ENCODE measurements at regions not wholly inside any gene's neighbourhood (a gene's known extent, or its start where the extent isn't known, plus 50 kb on each side); places are given as distances from the start of the nearest gene placed in this dataset.
"Not testable (repeated sequence)": the region's sequence is repeated elsewhere in the genome, so short reads cannot be mapped to it uniquely, and the experiment has no call there.

GRCh38 chr3:135419155-135419554, 546.4 kb upstream of the PPP2R3A start:
- Histone ChIP-seq H3K4me1 (ENCODE audit: control insufficient read depth in 1 of 2, insufficient read depth in 2 of 2, low read length in 2 of 2) (no peaks in the 10 kb centered on the region), H3K27ac (ENCODE audit: low read depth in 1 of 2, low read length in 2 of 2) (no peak overlapping the region), H3K9me3 (ENCODE audit: control insufficient read depth, low read length) (no peaks in the 10 kb centered on the region), H3K27me3 (ENCODE audit: control insufficient read depth in 1 of 2, insufficient read depth in 2 of 2, low read length in 1 of 2) (no peaks in the 10 kb centered on the region), H3K36me3 (ENCODE audit: control insufficient read depth in 1 of 2, insufficient read depth in 2 of 2, low read length in 1 of 2) (no peaks in the 10 kb centered on the region), H3K4me3 (ENCODE audit: low read length in 2 of 2) (no peak overlapping the region)
- DNase-seq: no peak
- no peak for ATAC-seq (ENCODE audit: low FRiP score)
- WGBS, 2 donors: 42 to 56% methylated on average over 2 of the region's 2 CpGs
- intact Hi-C loops (cut with DNase I): no loop called here

- Histone ChIP-seq H3K36me3 (ENCODE audit: control insufficient read depth in 1 of 2, insufficient read depth in 2 of 2, low read length in 1 of 2) (no peaks in the 10 kb centered on the region), H3K9me3 (ENCODE audit: control insufficient read depth, low read length) (peaks cover 1% of the 10 kb centered on the region), H3K27ac (ENCODE audit: low read depth in 1 of 2, low read length in 2 of 2) (no peak overlapping the region), H3K27me3 (ENCODE audit: control insufficient read depth in 1 of 2, insufficient read depth in 2 of 2, low read length in 1 of 2) (no peaks in the 10 kb centered on the region), H3K4me3 (ENCODE audit: low read length in 2 of 2) (no peak overlapping the region), H3K4me1 (ENCODE audit: control insufficient read depth in 1 of 2, insufficient read depth in 2 of 2, low read length in 2 of 2) (no peaks in the 10 kb centered on the region)
- WGBS, 2 donors: 89% methylated on average over 2 of the region's 2 CpGs
- intact Hi-C loops (cut with DNase I): no loop called here
- ATAC-seq (ENCODE audit: low FRiP score) (no peak), DNase-seq (no peak)
Measured at GRCh38 chr3:135426508-135426907, 539.0 kb upstream of the PPP2R3A start.

GRCh38 chr3:135432402-135432801, 533.1 kb upstream of the PPP2R3A start:
- Histone ChIP-seq H3K9me3 (ENCODE audit: control insufficient read depth, low read length) (peaks cover 1% of the 10 kb centered on the region), H3K27me3 (ENCODE audit: control insufficient read depth in 1 of 2, insufficient read depth in 2 of 2, low read length in 1 of 2) (no peaks in the 10 kb centered on the region), H3K27ac (ENCODE audit: low read depth in 1 of 2, low read length in 2 of 2) (no peak overlapping the region), H3K4me3 (ENCODE audit: low read length in 2 of 2) (no peak overlapping the region), H3K4me1 (ENCODE audit: control insufficient read depth in 1 of 2, insufficient read depth in 2 of 2, low read length in 2 of 2) (no peaks in the 10 kb centered on the region), H3K36me3 (ENCODE audit: control insufficient read depth in 1 of 2, insufficient read depth in 2 of 2, low read length in 1 of 2) (no peaks in the 10 kb centered on the region)
- no peak for ATAC-seq (ENCODE audit: low FRiP score)
- WGBS, 2 donors: 88 to 92% methylated on average over 2 of the region's 2 CpGs
- intact Hi-C loops (cut with DNase I): no loop called here
- DNase-seq: no peak

- DNase-seq; ATAC-seq (ENCODE audit: low FRiP score); intact Hi-C loops (cut with DNase I); H3K36me3 ChIP-seq (ENCODE audit: control insufficient read depth in 1 of 2, insufficient read depth in 2 of 2, low read length in 1 of 2); H3K27ac ChIP-seq (ENCODE audit: low read depth in 1 of 2, low read length in 2 of 2); H3K4me3 ChIP-seq (ENCODE audit: low read length in 2 of 2); H3K9me3 ChIP-seq (ENCODE audit: control insufficient read depth, low read length); H3K27me3 ChIP-seq (ENCODE audit: control insufficient read depth in 1 of 2, insufficient read depth in 2 of 2, low read length in 1 of 2); H3K4me1 ChIP-seq (ENCODE audit: control insufficient read depth in 1 of 2, insufficient read depth in 2 of 2, low read length in 2 of 2): not testable (repeated sequence)
- 59 to 61% methylated on average over 16 of the region's 18 CpGs for WGBS, 2 donors
Measured at GRCh38 chr3:135438889-135439597, 526.5 kb upstream of the PPP2R3A start.

GRCh38 chr3:135439632-135440031, 525.9 kb upstream of the PPP2R3A start:
- DNase-seq; H3K36me3 ChIP-seq (ENCODE audit: control insufficient read depth in 1 of 2, insufficient read depth in 2 of 2, low read length in 1 of 2); H3K4me3 ChIP-seq (ENCODE audit: low read length in 2 of 2); H3K4me1 ChIP-seq (ENCODE audit: control insufficient read depth in 1 of 2, insufficient read depth in 2 of 2, low read length in 2 of 2); H3K9me3 ChIP-seq (ENCODE audit: control insufficient read depth, low read length); H3K27me3 ChIP-seq (ENCODE audit: control insufficient read depth in 1 of 2, insufficient read depth in 2 of 2, low read length in 1 of 2); ATAC-seq (ENCODE audit: low FRiP score); intact Hi-C loops (cut with DNase I); H3K27ac ChIP-seq (ENCODE audit: low read depth in 1 of 2, low read length in 2 of 2): not testable (repeated sequence)
- 80 to 84% methylated on average over 7 of the region's 7 CpGs for WGBS, 2 donors

GRCh38 chr3:135440233-135440632, 525.3 kb upstream of the PPP2R3A start:
- Histone ChIP-seq H3K27ac (ENCODE audit: low read depth in 1 of 2, low read length in 2 of 2) (no peak overlapping the region), H3K9me3 (ENCODE audit: control insufficient read depth, low read length) (no peaks in the 10 kb centered on the region), H3K4me3 (ENCODE audit: low read length in 2 of 2) (no peak overlapping the region), H3K4me1 (ENCODE audit: control insufficient read depth in 1 of 2, insufficient read depth in 2 of 2, low read length in 2 of 2) (no peaks in the 10 kb centered on the region), H3K27me3 (ENCODE audit: control insufficient read depth in 1 of 2, insufficient read depth in 2 of 2, low read length in 1 of 2) (no peaks in the 10 kb centered on the region), H3K36me3 (ENCODE audit: control insufficient read depth in 1 of 2, insufficient read depth in 2 of 2, low read length in 1 of 2) (no peaks in the 10 kb centered on the region)
- intact Hi-C loops (cut with DNase I): no loop called here
- DNase-seq (no peak), ATAC-seq (ENCODE audit: low FRiP score) (no peak)

GRCh38 chr3:135440746-135441145, 524.8 kb upstream of the PPP2R3A start:
- H3K4me3 ChIP-seq (ENCODE audit: low read length in 2 of 2): no peak overlapping the region
- DNase-seq (no peak), ATAC-seq (ENCODE audit: low FRiP score) (no peak)
- no peaks in the 10 kb centered on the region for H3K36me3 ChIP-seq (ENCODE audit: control insufficient read depth in 1 of 2, insufficient read depth in 2 of 2, low read length in 1 of 2)
- H3K9me3 ChIP-seq (ENCODE audit: control insufficient read depth, low read length): no peaks in the 10 kb centered on the region
- intact Hi-C loops (cut with DNase I): no loop called here
- H3K4me1 ChIP-seq (ENCODE audit: control insufficient read depth in 1 of 2, insufficient read depth in 2 of 2, low read length in 2 of 2): no peaks in the 10 kb centered on the region
- 27 to 29% methylated on average over 4 of the region's 4 CpGs for WGBS, 2 donors
- H3K27ac ChIP-seq (ENCODE audit: low read depth in 1 of 2, low read length in 2 of 2): no peak overlapping the region
- H3K27me3 ChIP-seq (ENCODE audit: control insufficient read depth in 1 of 2, insufficient read depth in 2 of 2, low read length in 1 of 2): no peaks in the 10 kb centered on the region

GRCh38 chr3:135444058-135444457, 521.5 kb upstream of the PPP2R3A start:
- ATAC-seq (ENCODE audit: low FRiP score) (no peak), DNase-seq (no peak)
- Histone ChIP-seq H3K4me1 (ENCODE audit: control insufficient read depth in 1 of 2, insufficient read depth in 2 of 2, low read length in 2 of 2) (no peaks in the 10 kb centered on the region), H3K27ac (ENCODE audit: low read depth in 1 of 2, low read length in 2 of 2) (no peak overlapping the region), H3K9me3 (ENCODE audit: control insufficient read depth, low read length) (peaks cover 1% of the 10 kb centered on the region), H3K4me3 (ENCODE audit: low read length in 2 of 2) (no peak overlapping the region), H3K36me3 (ENCODE audit: control insufficient read depth in 1 of 2, insufficient read depth in 2 of 2, low read length in 1 of 2) (no peaks in the 10 kb centered on the region), H3K27me3 (ENCODE audit: control insufficient read depth in 1 of 2, insufficient read depth in 2 of 2, low read length in 1 of 2) (no peaks in the 10 kb centered on the region)
- 44 to 53% methylated on average over 5 of the region's 5 CpGs for WGBS, 2 donors
- intact Hi-C loops (cut with DNase I): no loop called here

GRCh38 chr3:135447483-135447882, 518.0 kb upstream of the PPP2R3A start:
- no peak overlapping the region for H3K27ac ChIP-seq (ENCODE audit: low read depth in 1 of 2, low read length in 2 of 2)
- no peak for ATAC-seq (ENCODE audit: low FRiP score)
- 87% methylated on average over 3 of the region's 3 CpGs for WGBS, 2 donors
- DNase-seq: no peak
- intact Hi-C loops (cut with DNase I): no loop called here
- no peak overlapping the region for H3K4me3 ChIP-seq (ENCODE audit: low read length in 2 of 2)
- no peaks in the 10 kb centered on the region for H3K36me3 ChIP-seq (ENCODE audit: control insufficient read depth in 1 of 2, insufficient read depth in 2 of 2, low read length in 1 of 2)
- H3K27me3 ChIP-seq (ENCODE audit: control insufficient read depth in 1 of 2, insufficient read depth in 2 of 2, low read length in 1 of 2): no peaks in the 10 kb centered on the region
- H3K9me3 ChIP-seq (ENCODE audit: control insufficient read depth, low read length): peaks cover 1% of the 10 kb centered on the region
- H3K4me1 ChIP-seq (ENCODE audit: control insufficient read depth in 1 of 2, insufficient read depth in 2 of 2, low read length in 2 of 2): no peaks in the 10 kb centered on the region

Data from aorta (tissue), 5 donors.